ENCODE measurements at regions not wholly inside any gene's neighbourhood (a gene's known extent, or its start where the extent isn't known, plus 50 kb on each side); places are given as distances from the start of the nearest gene placed in this dataset.
"Not testable (repeated sequence)": the region's sequence is repeated elsewhere in the genome, so short reads cannot be mapped to it uniquely, and the experiment has no call there.

DNA sequence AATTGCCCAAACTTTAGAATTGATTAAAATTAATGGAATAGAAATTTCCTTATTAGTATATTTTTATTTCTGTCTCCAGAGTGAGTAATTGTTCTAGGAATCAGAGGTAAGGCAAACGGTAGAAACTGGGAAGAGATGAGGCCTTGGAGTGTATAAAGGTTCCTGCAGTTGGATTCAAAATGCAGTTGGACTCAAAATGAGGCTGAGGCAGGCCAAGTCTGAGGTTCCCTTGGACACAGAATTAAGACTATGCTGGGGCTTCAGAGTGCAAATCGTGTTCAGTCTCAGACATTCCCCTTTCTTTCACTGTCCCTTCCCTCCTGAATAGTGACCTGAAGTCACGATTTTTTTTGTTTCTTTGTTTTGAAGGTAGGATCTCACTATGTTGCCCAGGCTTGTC, 746.9 kb upstream of the NRXN1 start:
- Histone ChIP-seq H3K27ac (no peak overlapping the region), H3K4me1 (ENCODE audit: control insufficient read depth in 1 of 2, insufficient read depth in 1 of 2, low read depth in 1 of 2, low read length in 1 of 2) (no peaks in the 10 kb centered on the region), H3K9me3 (no peaks in the 10 kb centered on the region), H3K27me3 (no peaks in the 10 kb centered on the region), H3K36me3 (no peaks in the 10 kb centered on the region), H3K4me3 (ENCODE audit: low read depth in 1 of 2, low read length in 1 of 2) (no peak overlapping the region)
- no peak for TF ChIP-seq CTCF (IDR thresholded peaks at IDR 0.05)

DNA sequence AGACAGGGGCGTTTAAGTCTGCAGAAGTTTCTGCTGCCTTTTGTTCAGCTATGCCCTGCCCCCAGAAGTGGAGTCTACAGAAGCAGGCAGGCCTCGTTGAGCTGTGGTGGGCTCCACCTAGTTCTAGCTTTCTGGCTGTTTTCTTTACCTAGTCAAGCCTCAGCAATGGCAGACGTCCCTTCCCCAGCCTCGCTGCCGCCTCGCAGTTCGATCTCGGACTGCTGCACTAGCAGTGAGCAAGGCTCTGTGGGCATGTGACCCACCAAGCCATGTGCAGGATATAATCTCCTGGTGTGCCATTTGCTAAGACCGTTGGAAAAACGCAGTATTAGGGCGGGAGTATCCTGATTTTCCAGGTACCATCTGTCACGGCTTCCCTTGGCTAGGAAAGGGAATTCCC, 742.7 kb upstream of the NRXN1 start:
- not testable (repeated sequence) for H3K4me3 ChIP-seq (ENCODE audit: low read depth in 1 of 2, low read length in 1 of 2); H3K36me3 ChIP-seq; H3K27me3 ChIP-seq; H3K9me3 ChIP-seq; H3K27ac ChIP-seq; H3K4me1 ChIP-seq (ENCODE audit: control insufficient read depth in 1 of 2, insufficient read depth in 1 of 2, low read depth in 1 of 2, low read length in 1 of 2)

DNA sequence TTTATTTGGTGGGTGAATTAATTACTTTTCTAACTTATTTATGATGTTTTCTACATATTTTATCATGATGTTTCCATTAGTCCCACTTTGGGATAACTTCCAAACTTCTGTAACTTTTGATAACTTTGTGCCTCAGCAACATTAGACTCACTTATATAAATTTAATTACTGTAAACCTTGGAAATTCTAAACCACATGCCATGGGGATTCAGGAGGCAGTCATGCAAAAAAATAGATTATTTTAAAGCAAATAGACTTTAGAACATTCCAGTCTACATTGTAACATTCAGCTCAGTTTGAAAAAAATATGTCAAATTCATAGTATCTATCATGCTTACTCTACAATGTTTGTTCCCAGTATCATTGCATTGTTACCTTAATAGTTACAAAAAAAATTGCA, 728.5 kb upstream of the NRXN1 start:
- no peak overlapping the region for H3K4me3 ChIP-seq (ENCODE audit: low read depth in 1 of 2, low read length in 1 of 2)
- H3K36me3 ChIP-seq = no peaks in the 10 kb centered on the region
- TF ChIP-seq CTCF (IDR thresholded peaks at IDR 0.05) = no peak
- no peaks in the 10 kb centered on the region for H3K4me1 ChIP-seq (ENCODE audit: control insufficient read depth in 1 of 2, insufficient read depth in 1 of 2, low read depth in 1 of 2, low read length in 1 of 2)
- no peaks in the 10 kb centered on the region for H3K9me3 ChIP-seq
- no peaks in the 10 kb centered on the region for H3K27me3 ChIP-seq
- no peak overlapping the region for H3K27ac ChIP-seq

DNA sequence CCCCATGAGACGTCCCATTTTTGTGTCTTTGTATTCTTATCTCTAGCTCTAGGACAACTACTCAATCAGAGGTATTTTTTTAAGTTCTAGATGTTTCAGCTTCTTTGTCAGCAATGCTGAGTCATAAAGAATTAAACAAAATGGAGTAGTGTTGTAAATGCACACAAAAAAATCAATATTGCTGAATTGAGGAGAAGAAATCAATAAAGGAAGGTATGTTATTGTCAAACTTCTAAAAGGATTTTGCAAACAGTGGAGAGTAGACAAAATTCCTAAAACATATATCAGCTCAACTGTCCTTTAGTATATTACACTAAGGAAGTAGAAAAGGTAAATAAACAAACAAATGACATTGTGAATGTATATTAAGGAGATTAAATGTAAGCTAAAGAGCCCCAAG, 726.1 kb upstream of the NRXN1 start:
- no peak overlapping the region for H3K4me3 ChIP-seq (ENCODE audit: low read depth in 1 of 2, low read length in 1 of 2)
- H3K36me3 ChIP-seq = no peaks in the 10 kb centered on the region
- H3K27me3 ChIP-seq = no peaks in the 10 kb centered on the region
- H3K27ac ChIP-seq = no peak overlapping the region
- no peaks in the 10 kb centered on the region for H3K4me1 ChIP-seq (ENCODE audit: control insufficient read depth in 1 of 2, insufficient read depth in 1 of 2, low read depth in 1 of 2, low read length in 1 of 2)
- TF ChIP-seq CTCF (IDR thresholded peaks at IDR 0.05) = no peak
- no peaks in the 10 kb centered on the region for H3K9me3 ChIP-seq

DNA sequence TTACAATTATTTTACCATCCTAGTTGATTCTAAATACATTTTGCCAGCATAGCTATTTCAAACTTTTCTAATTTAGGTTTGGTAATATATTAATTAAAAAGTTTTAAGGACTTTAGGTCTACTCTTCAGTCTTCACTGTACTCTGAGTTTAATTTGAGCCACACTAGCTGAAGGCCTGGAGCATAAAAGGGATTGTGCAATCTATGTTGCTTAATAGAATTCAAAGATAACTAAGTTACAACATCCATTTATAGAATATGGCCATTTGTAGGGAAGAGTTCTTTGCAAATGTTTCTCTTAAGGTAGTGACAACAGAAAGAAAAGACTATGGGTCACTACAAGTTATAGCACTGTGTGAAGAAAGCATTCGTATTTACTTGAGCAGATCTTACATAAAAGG, 702.2 kb upstream of the NRXN1 start:
- TF ChIP-seq CTCF (IDR thresholded peaks at IDR 0.05) = no peak
- no peaks in the 10 kb centered on the region for H3K36me3 ChIP-seq
- H3K4me3 ChIP-seq (ENCODE audit: low read depth in 1 of 2, low read length in 1 of 2) = no peak overlapping the region
- H3K4me1 ChIP-seq (ENCODE audit: control insufficient read depth in 1 of 2, insufficient read depth in 1 of 2, low read depth in 1 of 2, low read length in 1 of 2) = no peaks in the 10 kb centered on the region
- H3K27me3 ChIP-seq = no peaks in the 10 kb centered on the region
- H3K9me3 ChIP-seq = no peaks in the 10 kb centered on the region
- H3K27ac ChIP-seq = no peak overlapping the region

DNA sequence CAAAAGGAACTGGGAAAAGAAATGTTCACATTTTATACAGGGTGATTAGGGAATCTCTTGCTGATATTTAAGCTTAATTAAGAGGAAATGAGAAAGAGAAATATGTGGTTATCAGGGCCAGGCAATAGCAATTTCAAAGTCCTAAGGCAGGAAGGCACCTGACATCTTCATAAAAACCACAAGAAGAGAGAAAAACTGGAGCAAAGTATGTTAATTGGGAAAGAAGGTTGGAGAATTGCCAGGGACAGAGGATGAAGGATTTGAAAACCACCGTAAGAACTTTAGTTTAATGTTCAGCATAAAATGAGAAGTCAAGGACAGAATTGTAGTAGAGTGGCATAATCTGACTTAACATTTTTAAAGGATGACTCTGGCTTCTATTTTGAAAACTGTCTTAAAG, 691.8 kb upstream of the NRXN1 start:
- no peak overlapping the region for H3K27ac ChIP-seq
- TF ChIP-seq CTCF (IDR thresholded peaks at IDR 0.05) = no peak
- H3K4me1 ChIP-seq (ENCODE audit: control insufficient read depth in 1 of 2, insufficient read depth in 1 of 2, low read depth in 1 of 2, low read length in 1 of 2) = no peaks in the 10 kb centered on the region
- no peak overlapping the region for H3K4me3 ChIP-seq (ENCODE audit: low read depth in 1 of 2, low read length in 1 of 2)
- no peaks in the 10 kb centered on the region for H3K9me3 ChIP-seq
- H3K27me3 ChIP-seq = no peaks in the 10 kb centered on the region
- H3K36me3 ChIP-seq = no peaks in the 10 kb centered on the region
